HepG2 (cell line): ENCODE measurements at regions not wholly inside any gene's neighbourhood (a gene's known extent, or its start where the extent isn't known, plus 50 kb on each side); places are given as distances from the start of the nearest gene placed in this dataset.

Experiments
- BCL6 ChIP-seq: IDR thresholded peaks from 2 replicates; pipeline ENCODE4 v1.6.1; 2016; ENCODE audit warnings: missing genetic modification reagents, missing compliant biosample characterization
- ETV6 ChIP-seq: sonication (generic); formaldehyde crosslinking; conservative IDR thresholded peaks from 2 replicates; pipeline ENCODE4 v1.4.0; 2020; ENCODE audit warnings: missing genetic modification reagents
- HDAC2 ChIP-seq: sonication (generic); formaldehyde crosslinking; IDR thresholded peaks from 2 replicates; pipeline ENCODE4 v1.4.0; 2020; ENCODE audit warnings: missing genetic modification reagents
- ISL2 ChIP-seq: sonication (generic); formaldehyde crosslinking; IDR thresholded peaks from 2 replicates; pipeline ENCODE4 v1.5.0; 2020; ENCODE audit warnings: missing genetic modification reagents
- KAT8 ChIP-seq: IDR thresholded peaks from 2 replicates; pipeline ENCODE4 v1.6.1; 2016; ENCODE audit warnings: missing genetic modification reagents, missing compliant biosample characterization
- MTF1 ChIP-seq: sonication (generic); formaldehyde crosslinking; IDR thresholded peaks from 2 replicates; pipeline ENCODE4 v1.5.0; 2020; ENCODE audit warnings: missing genetic modification reagents
- REPIN1 ChIP-seq: sonication (generic); formaldehyde crosslinking; IDR thresholded peaks from 2 replicates; pipeline ENCODE4 v1.8.0; 2022; ENCODE audit warnings: missing genetic modification reagents, low read depth, mild to moderate bottlenecking, borderline replicate concordance
- RERE ChIP-seq: IDR thresholded peaks from 2 replicates; pipeline ENCODE4 v1.6.1; 2016; ENCODE audit warnings: low read depth, missing genetic modification reagents, missing compliant biosample characterization
- ZBTB1 ChIP-seq: sonication (generic); formaldehyde crosslinking; IDR thresholded peaks from 2 replicates; pipeline ENCODE4 v1.4.0; 2020; ENCODE audit warnings: missing genetic modification reagents, borderline replicate concordance
- ZEB1 ChIP-seq: IDR thresholded peaks from 2 replicates; pipeline ENCODE4 v1.6.1; 2012; ENCODE audit warnings: mild to moderate bottlenecking, low read depth, inconsistent platforms; ENCODE audit not compliant: insufficient replicate concordance
- ZNF121 ChIP-seq: sonication (generic); formaldehyde crosslinking; IDR thresholded peaks from 2 replicates; pipeline ENCODE4 v1.5.0; 2020; ENCODE audit warnings: mild to moderate bottlenecking, missing genetic modification reagents
- ZNF17 ChIP-seq: sonication (generic); formaldehyde crosslinking; IDR thresholded peaks from 2 replicates; pipeline ENCODE4 v1.5.0; 2020; ENCODE audit warnings: mild to moderate bottlenecking, missing genetic modification reagents
- ZNF18 ChIP-seq: sonication (generic); formaldehyde crosslinking; IDR thresholded peaks from 2 replicates; pipeline ENCODE4 v1.8.0; 2022; ENCODE audit warnings: mild to moderate bottlenecking, missing genetic modification reagents; ENCODE audit not compliant: insufficient replicate concordance
- ZNF264 ChIP-seq: sonication (generic); formaldehyde crosslinking; IDR thresholded peaks from 2 replicates; pipeline ENCODE4 v1.4.0; 2020; ENCODE audit warnings: missing genetic modification reagents
- ZNF530 ChIP-seq: sonication (generic); formaldehyde crosslinking; IDR thresholded peaks from 2 replicates; pipeline ENCODE4 v1.5.0; 2020; ENCODE audit warnings: low read depth, mild to moderate bottlenecking, missing genetic modification reagents
- ZNF761 ChIP-seq: sonication (generic); formaldehyde crosslinking; conservative IDR thresholded peaks from 2 replicates; pipeline ENCODE4 v1.4.0; 2020; ENCODE audit warnings: mild to moderate bottlenecking, missing genetic modification reagents
- TF ChIP-seq, protein P1 (sequence below): sonication (generic); formaldehyde crosslinking; conservative IDR thresholded peaks from 2 replicates; pipeline ENCODE4 v1.4.0; 2020; ENCODE audit warnings: missing genetic modification reagents
- TF ChIP-seq, protein P2 (sequence below): sonication (generic); formaldehyde crosslinking; IDR thresholded peaks from 2 replicates; pipeline ENCODE4 v1.4.0; 2020; ENCODE audit warnings: missing genetic modification reagents
- TF ChIP-seq, protein P3 (sequence below): sonication (generic); formaldehyde crosslinking; IDR thresholded peaks from 2 replicates; pipeline ENCODE4 v1.5.0; 2020; ENCODE audit warnings: missing genetic modification reagents, mild to moderate bottlenecking, borderline replicate concordance
- TF ChIP-seq, protein P4 (sequence below): sonication (generic); formaldehyde crosslinking; IDR thresholded peaks from 2 replicates; pipeline ENCODE4 v1.8.1; 2023; ENCODE audit warnings: mild to moderate bottlenecking, missing genetic modification reagents, borderline replicate concordance

DNA sequence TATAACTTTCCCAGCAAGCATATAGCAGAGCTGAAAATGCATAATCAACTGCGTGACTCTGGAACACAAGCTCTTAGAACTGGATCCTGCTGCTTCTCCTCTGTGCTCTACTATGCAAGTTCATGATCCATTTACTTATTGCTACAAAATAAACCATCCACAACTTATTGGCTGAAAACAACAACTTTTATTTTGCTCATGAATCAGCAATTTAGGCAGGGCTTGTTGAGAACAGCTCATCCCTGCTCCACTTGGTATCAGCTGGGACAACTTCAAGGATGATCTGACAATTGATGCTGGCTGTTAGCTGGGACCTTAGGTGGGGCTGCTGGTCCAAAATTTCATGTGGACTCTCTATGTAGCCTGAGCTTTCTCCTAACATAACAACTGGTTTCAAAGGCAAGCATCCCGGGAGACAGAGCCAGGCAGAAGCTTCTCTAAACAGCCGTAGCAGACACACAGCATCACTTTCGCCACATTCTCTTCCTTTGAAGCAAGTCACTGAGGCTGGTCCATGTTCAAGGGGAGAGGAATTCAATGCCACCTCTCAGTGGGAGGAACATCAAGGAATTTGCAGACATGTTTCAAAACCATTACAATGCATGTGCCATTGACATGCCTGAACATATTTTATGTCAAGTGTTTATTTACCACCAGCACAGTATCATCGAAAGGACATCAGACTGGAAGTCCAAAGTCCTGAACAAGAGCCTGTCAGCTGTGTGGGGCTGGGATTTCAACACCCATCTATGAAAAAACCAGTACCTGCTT is 153.1 kb upstream of the PKDCC start (continued):
- TF ChIP-seq, protein P1, sequence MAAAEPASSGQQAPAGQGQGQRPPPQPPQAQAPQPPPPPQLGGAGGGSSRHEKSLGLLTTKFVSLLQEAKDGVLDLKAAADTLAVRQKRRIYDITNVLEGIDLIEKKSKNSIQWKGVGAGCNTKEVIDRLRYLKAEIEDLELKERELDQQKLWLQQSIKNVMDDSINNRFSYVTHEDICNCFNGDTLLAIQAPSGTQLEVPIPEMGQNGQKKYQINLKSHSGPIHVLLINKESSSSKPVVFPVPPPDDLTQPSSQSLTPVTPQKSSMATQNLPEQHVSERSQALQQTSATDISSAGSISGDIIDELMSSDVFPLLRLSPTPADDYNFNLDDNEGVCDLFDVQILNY (CRISPR knock-in tag): no peak
- TF ChIP-seq REPIN1 (CRISPR knock-in tag): no peak
- TF ChIP-seq RERE (CRISPR knock-in tag): no peak
- no peak for TF ChIP-seq ZEB1
- TF ChIP-seq ZNF761 (CRISPR knock-in tag): 0 out of 2 replicates have a peak, but pooled peaks have one; percentile 42
- TF ChIP-seq, protein P2, sequence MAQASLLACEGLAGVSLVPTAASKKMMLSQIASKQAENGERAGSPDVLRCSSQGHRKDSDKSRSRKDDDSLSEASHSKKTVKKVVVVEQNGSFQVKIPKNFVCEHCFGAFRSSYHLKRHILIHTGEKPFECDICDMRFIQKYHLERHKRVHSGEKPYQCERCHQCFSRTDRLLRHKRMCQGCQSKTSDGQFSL (CRISPR knock-in tag): no peak
- TF ChIP-seq ZBTB1 (CRISPR knock-in tag): no peak
- no peak for TF ChIP-seq ZNF264 (CRISPR knock-in tag)
- TF ChIP-seq, protein P3, sequence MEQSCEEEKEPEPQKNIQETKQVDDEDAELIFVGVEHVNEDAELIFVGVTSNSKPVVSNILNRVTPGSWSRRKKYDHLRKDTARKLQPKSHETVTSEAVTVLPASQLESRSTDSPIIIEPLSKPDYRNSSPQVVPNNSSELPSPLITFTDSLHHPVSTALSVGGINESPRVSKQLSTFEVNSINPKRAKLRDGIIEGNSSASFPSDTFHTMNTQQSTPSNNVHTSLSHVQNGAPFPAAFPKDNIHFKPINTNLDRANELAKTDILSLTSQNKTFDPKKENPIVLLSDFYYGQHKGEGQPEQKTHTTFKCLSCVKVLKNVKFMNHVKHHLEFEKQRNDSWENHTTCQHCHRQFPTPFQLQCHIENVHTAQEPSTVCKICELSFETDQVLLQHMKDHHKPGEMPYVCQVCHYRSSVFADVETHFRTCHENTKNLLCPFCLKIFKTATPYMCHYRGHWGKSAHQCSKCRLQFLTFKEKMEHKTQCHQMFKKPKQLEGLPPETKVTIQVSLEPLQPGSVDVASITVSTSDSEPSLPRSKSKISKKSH (CRISPR knock-in tag): no peak
- TF ChIP-seq MTF1 (CRISPR knock-in tag): no peak
- TF ChIP-seq ZNF17 (CRISPR knock-in tag): no peak
- TF ChIP-seq ETV6 (CRISPR knock-in tag): no peak
- 0 out of 2 replicates have a peak, but pooled peaks have one; percentile 12 for TF ChIP-seq BCL6 (CRISPR knock-in tag)
- TF ChIP-seq ZNF18 (CRISPR knock-in tag): no peak
- TF ChIP-seq, protein P4, sequence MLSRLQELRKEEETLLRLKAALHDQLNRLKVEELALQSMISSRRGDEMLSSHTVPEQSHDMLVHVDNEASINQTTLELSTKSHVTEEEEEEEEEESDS (CRISPR knock-in tag): no peak
- TF ChIP-seq ZNF121 (CRISPR knock-in tag): no peak
- TF ChIP-seq HDAC2 (CRISPR knock-in tag): no peak
- TF ChIP-seq ZNF530 (CRISPR knock-in tag): no peak
- 0 out of 2 replicates have a peak, but pooled peaks have one; percentile 24 for TF ChIP-seq ISL2 (CRISPR knock-in tag)
- no peak for TF ChIP-seq KAT8 (CRISPR knock-in tag)
